Thyroid gland (tissue), 4 donors: ENCODE measurements at regions not wholly inside any gene's neighbourhood (a gene's known extent, or its start where the extent isn't known, plus 50 kb on each side); places are given as distances from the start of the nearest gene placed in this dataset.

Experiments used
- POLR2A ChIP-seq, 2 donors: fragments of 450-650 bp; IDR thresholded peaks; one replicate each; pipeline ENCODE4 v1.6.1; 2017; ENCODE audit warnings: antibody characterized with exemption in 2 of 2, mild to moderate bottlenecking in 2 of 2, moderate library complexity in 1 of 2
- TF ChIP-seq, protein P1 (sequence below), 6 experiments: fragments of 200-600 bp in 3 of 6; fragments of 450-650 bp in 3 of 6; sonication (generic) in 3 of 6; IDR thresholded peaks; one replicate each; pipeline ENCODE4 v1.5.1; 2016 to 2019; ENCODE audit warnings: antibody characterized with exemption in 6 of 6, mild to moderate bottlenecking in 2 of 6, inconsistent platforms in 1 of 6, moderate library complexity in 1 of 6

DNA sequence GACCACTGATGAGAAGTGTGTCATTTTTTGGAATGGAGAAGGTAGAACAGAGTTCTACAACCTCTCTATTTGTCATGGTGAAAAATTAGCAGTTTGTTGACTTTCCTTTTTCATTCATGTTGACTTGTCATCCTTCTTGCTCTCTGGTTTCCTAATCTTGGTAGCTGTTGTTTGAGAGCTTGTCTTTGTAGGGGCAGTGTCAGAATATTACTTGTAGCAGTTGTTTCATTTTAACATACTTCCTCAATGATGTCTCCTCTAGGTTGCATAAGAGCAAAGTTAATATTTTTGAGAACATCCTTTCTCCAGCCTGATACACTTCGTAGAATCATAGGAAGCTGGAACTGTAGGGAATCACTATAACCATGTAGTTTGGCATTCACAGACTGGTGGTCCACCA, 368.2 kb upstream of the FANCL start:
- TF ChIP-seq, protein P1, sequence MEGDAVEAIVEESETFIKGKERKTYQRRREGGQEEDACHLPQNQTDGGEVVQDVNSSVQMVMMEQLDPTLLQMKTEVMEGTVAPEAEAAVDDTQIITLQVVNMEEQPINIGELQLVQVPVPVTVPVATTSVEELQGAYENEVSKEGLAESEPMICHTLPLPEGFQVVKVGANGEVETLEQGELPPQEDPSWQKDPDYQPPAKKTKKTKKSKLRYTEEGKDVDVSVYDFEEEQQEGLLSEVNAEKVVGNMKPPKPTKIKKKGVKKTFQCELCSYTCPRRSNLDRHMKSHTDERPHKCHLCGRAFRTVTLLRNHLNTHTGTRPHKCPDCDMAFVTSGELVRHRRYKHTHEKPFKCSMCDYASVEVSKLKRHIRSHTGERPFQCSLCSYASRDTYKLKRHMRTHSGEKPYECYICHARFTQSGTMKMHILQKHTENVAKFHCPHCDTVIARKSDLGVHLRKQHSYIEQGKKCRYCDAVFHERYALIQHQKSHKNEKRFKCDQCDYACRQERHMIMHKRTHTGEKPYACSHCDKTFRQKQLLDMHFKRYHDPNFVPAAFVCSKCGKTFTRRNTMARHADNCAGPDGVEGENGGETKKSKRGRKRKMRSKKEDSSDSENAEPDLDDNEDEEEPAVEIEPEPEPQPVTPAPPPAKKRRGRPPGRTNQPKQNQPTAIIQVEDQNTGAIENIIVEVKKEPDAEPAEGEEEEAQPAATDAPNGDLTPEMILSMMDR (IDR thresholded peaks at IDR 0.05) = no peak
- no peak for TF ChIP-seq POLR2A (IDR thresholded peaks at IDR 0.05)
